ENCODE measurements at regions not wholly inside any gene's neighbourhood (a gene's known extent, or its start where the extent isn't known, plus 50 kb on each side); places are given as distances from the start of the nearest gene placed in this dataset.

- no peak for DNase-seq (ENCODE audit: low spot score)
- no peak for TF ChIP-seq ZNF557 (CRISPR knock-in tag; IDR thresholded peaks at IDR 0.05)
- no peak for TF ChIP-seq MZF1 (CRISPR knock-in tag; IDR thresholded peaks at IDR 0.05; ENCODE audit: borderline replicate concordance)
- no peak for TF ChIP-seq MAFF (IDR thresholded peaks at IDR 0.05; ENCODE audit: low read depth, low read length)
- TF ChIP-seq RBAK (CRISPR knock-in tag; IDR thresholded peaks at IDR 0.05), result no peak
- TF ChIP-seq HNF4G (IDR thresholded peaks at IDR 0.05; ENCODE audit: borderline replicate concordance, low read depth, low read length), result no peak
- no peak for TF ChIP-seq HNF4G (CRISPR knock-in tag; IDR thresholded peaks at IDR 0.05; ENCODE audit: borderline replicate concordance, low read depth)
- TF ChIP-seq HHEX (CRISPR knock-in tag; IDR thresholded peaks at IDR 0.05), result no peak
- no peak for TF ChIP-seq RARG (CRISPR knock-in tag; IDR thresholded peaks at IDR 0.05; ENCODE audit: low read depth)
- TF ChIP-seq GMEB1 (CRISPR knock-in tag; IDR thresholded peaks at IDR 0.05; ENCODE audit: borderline replicate concordance), result no peak
- no peak for TF ChIP-seq TFAP4 (IDR thresholded peaks at IDR 0.05; ENCODE audit: borderline replicate concordance, low read depth)
- no peak for TF ChIP-seq HMGA1 (CRISPR knock-in tag; conservative IDR thresholded peaks at IDR 0.05)
- no peak for TF ChIP-seq PITX1 (CRISPR knock-in tag; IDR thresholded peaks at IDR 0.05)
- TF ChIP-seq NFYC (CRISPR knock-in tag; IDR thresholded peaks at IDR 0.05), result no peak
- no peak overlapping the region for H3K9ac ChIP-seq (ENCODE audit: insufficient read depth, low read depth, low read length)
- no peak for ATAC-seq
- no peak overlapping the region for H3K4me2 ChIP-seq (ENCODE audit: low read depth, low read length)
- no peaks in the 10 kb centered on the region for H3K36me3 ChIP-seq (replicated peaks in 1 of 2; ENCODE audit: control insufficient read depth in 1 of 2, insufficient read depth in 2 of 2, low read length in 2 of 2)
- H2AFZ ChIP-seq (ENCODE audit: low read length), result no peak overlapping the region
- no peak overlapping the region for H3K4me3 ChIP-seq (replicated peaks in 1 of 3; ENCODE audit: insufficient read depth in 1 of 3, low read depth in 2 of 3, low read length in 3 of 3)
- no peaks in the 10 kb centered on the region for H3K27me3 ChIP-seq (ENCODE audit: control insufficient read depth in 1 of 2, insufficient read depth in 2 of 2, low read length in 2 of 2)
- FAIRE-seq, result no peak
- intact Hi-C loops (cut with micrococcal nuclease; ENCODE audit: unreplicated experiment) (no loop called here), in situ Hi-C loops (cut with HindIII; ENCODE audit: extremely low pct_ligation_motif_present, low pct_unique_long_range_greater_than_20kb) (no loop called here)
- ChIA-PET POLR2A (no interaction called here), CTCF (ENCODE audit: low intra/inter-chr PET ratio, low total read pairs) (no interaction called here)
- 22% methylated on average over 1 of the region's 1 CpG for WGBS (ENCODE audit: low lambda C conversion rate)
- no peaks in the 10 kb centered on the region for H3K4me1 ChIP-seq (ENCODE audit: insufficient read depth, low read length)
- BruUV-seq (replicated peaks), result no TSS peak
- no peak overlapping the region for H3K27ac ChIP-seq (ENCODE audit: extremely low read length, insufficient read depth, low read length)
- peaks cover 84% of the 10 kb centered on the region for H3K9me3 ChIP-seq (ENCODE audit: low read length)
- H3K79me2 ChIP-seq (ENCODE audit: insufficient read depth, low read length), result no peaks in the 10 kb centered on the region
- H4K20me1 ChIP-seq (ENCODE audit: insufficient read depth, low read length), result no peaks in the 10 kb centered on the region
These were observed 64.0 kb upstream of the ZNF681 start for GRCh38 chr19:23822735-23823134.
